DOHH2 (cell line): ENCODE measurements at regions not wholly inside any gene's neighbourhood (a gene's known extent, or its start where the extent isn't known, plus 50 kb on each side); places are given as distances from the start of the nearest gene placed in this dataset.

Experiments
- H3F3A ChIP-seq: fragments of 200-600 bp; sonication (generic), shearing (Covaris generic); 2 replicates; pipeline ENCODE4 v1.6.0; 2016; ENCODE audit warnings: antibody characterized with exemption, mild to moderate bottlenecking; ENCODE audit not compliant: control insufficient read depth, insufficient read depth
- H3K27ac ChIP-seq: fragments of 200-600 bp; sonication (generic); 2 replicates; pipeline ENCODE4 v1.5.1; 2014; ENCODE audit warnings: low read depth, mild to moderate bottlenecking, low read length, moderate library complexity
- H3K27me3 ChIP-seq: fragments of 200-600 bp; sonication (generic); 2 replicates; pipeline ENCODE4 v1.6.1; 2014; ENCODE audit warnings: mild to moderate bottlenecking, low read length, mixed read lengths; ENCODE audit not compliant: control insufficient read depth
- H3K36me3 ChIP-seq: fragments of 200-600 bp; sonication (generic); 2 replicates; pipeline ENCODE4 v1.6.1; 2014; ENCODE audit warnings: mild to moderate bottlenecking, low read length, moderate library complexity, mixed read lengths; ENCODE audit not compliant: control insufficient read depth
- H3K4me1 ChIP-seq: fragments of 200-600 bp; sonication (generic); 2 replicates; pipeline ENCODE4 v1.6.1; 2014; ENCODE audit warnings: mild to moderate bottlenecking, low read length, mixed read lengths; ENCODE audit not compliant: control insufficient read depth
- H3K4me2 ChIP-seq: fragments of 200-600 bp; sonication (generic); 2 replicates; pipeline ENCODE4 v1.6.0; 2014; ENCODE audit warnings: mild to moderate bottlenecking, low read length, moderate library complexity
- H3K4me3 ChIP-seq: fragments of 200-600 bp; sonication (generic); 2 replicates; pipeline ENCODE4 v1.5.1; 2014; ENCODE audit warnings: mild to moderate bottlenecking, low read length, mixed read lengths
- H3K79me2 ChIP-seq: fragments of 200-600 bp; sonication (generic); 2 replicates; pipeline ENCODE4 v1.6.1; 2014; ENCODE audit warnings: mild to moderate bottlenecking, low read length, mixed read lengths; ENCODE audit not compliant: control insufficient read depth
- H3K9me2 ChIP-seq: fragments of 200-600 bp; sonication (generic); replicated peaks from 2 replicates; pipeline ENCODE4 v1.6.1; 2014; ENCODE audit warnings: mild to moderate bottlenecking, low read length, mixed read lengths; ENCODE audit not compliant: control insufficient read depth
- H3K9me3 ChIP-seq: fragments of 200-600 bp; sonication (generic); 2 replicates; pipeline ENCODE4 v1.6.1; 2014; ENCODE audit warnings: antibody characterized with exemption, low read length, mixed read lengths; ENCODE audit not compliant: control insufficient read depth, insufficient read depth
- H4K20me1 ChIP-seq: fragments of 200-600 bp; sonication (generic); 2 replicates; pipeline ENCODE4 v1.6.0; 2014; ENCODE audit warnings: low read depth, mild to moderate bottlenecking, antibody characterized with exemption, low read length, moderate library complexity; ENCODE audit not compliant: control insufficient read depth, insufficient read depth
- CTCF ChIP-seq: fragments of 200-600 bp; sonication (generic); IDR thresholded peaks from one replicate; pipeline ENCODE4 v1.5.1; 2014; ENCODE audit warnings: antibody characterized with exemption, mild to moderate bottlenecking, low read depth, low read length; ENCODE audit not compliant: poor library complexity, severe bottlenecking
- EZH2phosphoT487 ChIP-seq: fragments of 200-600 bp; sonication (generic); IDR thresholded peaks from 2 replicates; pipeline ENCODE4 v1.6.1; 2017; ENCODE audit warnings: borderline replicate concordance, mild to moderate bottlenecking, antibody characterized with exemption, low read length, moderate library complexity, mixed read lengths

- no peak overlapping the region for H3K4me2 ChIP-seq
- H3K4me1 ChIP-seq: no peaks in the 10 kb centered on the region
- no peaks in the 10 kb centered on the region for H4K20me1 ChIP-seq
- no peak overlapping the region for H3K4me3 ChIP-seq
- TF ChIP-seq EZH2phosphoT487 (no peak), CTCF (no peak)
- no peaks in the 10 kb centered on the region for H3K9me3 ChIP-seq
- no peak overlapping the region for H3K27ac ChIP-seq
- no peaks in the 10 kb centered on the region for H3F3A ChIP-seq
- no peaks in the 10 kb centered on the region for H3K79me2 ChIP-seq
- H3K36me3 ChIP-seq: no peaks in the 10 kb centered on the region
- no peaks in the 10 kb centered on the region for H3K27me3 ChIP-seq
- no peaks in the 10 kb centered on the region for H3K9me2 ChIP-seq
Observed at GRCh38 chr14:56870336-56870735, 60.1 kb upstream of the OTX2 start.

- no peaks in the 10 kb centered on the region for H3K9me2 ChIP-seq
- H3K9me3 ChIP-seq: no peaks in the 10 kb centered on the region
- no peaks in the 10 kb centered on the region for H3K36me3 ChIP-seq
- no peaks in the 10 kb centered on the region for H4K20me1 ChIP-seq
- no peaks in the 10 kb centered on the region for H3F3A ChIP-seq
- H3K4me1 ChIP-seq: no peaks in the 10 kb centered on the region
- TF ChIP-seq CTCF: no peak
- no peak for TF ChIP-seq EZH2phosphoT487
- H3K4me3 ChIP-seq: no peak overlapping the region
- no peaks in the 10 kb centered on the region for H3K27me3 ChIP-seq
- H3K4me2 ChIP-seq: no peak overlapping the region
- H3K79me2 ChIP-seq: no peaks in the 10 kb centered on the region
- H3K27ac ChIP-seq: no peak overlapping the region
Observed at GRCh38 chr14:56868660-56869059, 58.4 kb upstream of the OTX2 start.

GRCh38 chr14:56862836-56863235 lies 52.6 kb upstream of the OTX2 start:
- H3K79me2 ChIP-seq: no peaks in the 10 kb centered on the region
- no peaks in the 10 kb centered on the region for H3K9me3 ChIP-seq
- no peaks in the 10 kb centered on the region for H3K4me1 ChIP-seq
- H4K20me1 ChIP-seq: no peaks in the 10 kb centered on the region
- no peak overlapping the region for H3K27ac ChIP-seq
- H3K4me2 ChIP-seq: no peak overlapping the region
- TF ChIP-seq CTCF (no peak), EZH2phosphoT487 (no peak)
- H3K9me2 ChIP-seq: no peaks in the 10 kb centered on the region
- H3K27me3 ChIP-seq: 0 out of 2 replicates have a peak, but pooled peaks cover under 1% of the 10 kb centered on the region
- H3K36me3 ChIP-seq: no peaks in the 10 kb centered on the region
- H3F3A ChIP-seq: no peaks in the 10 kb centered on the region
- no peak overlapping the region for H3K4me3 ChIP-seq

GRCh38 chr14:56860441-56860840 lies 50.2 kb upstream of the OTX2 start:
- peaks cover 8% of the 10 kb centered on the region; the same call in 1 of the 2 replicates for H3K27me3 ChIP-seq
- TF ChIP-seq EZH2phosphoT487 (no peak), CTCF (no peak)

More at GRCh38 chr14:56860441-56860840, 50.2 kb upstream of the OTX2 start:
- Histone ChIP-seq H3K79me2 (no peaks in the 10 kb centered on the region), H3K4me1 (no peaks in the 10 kb centered on the region), H3K4me2 (no peak overlapping the region), H3K9me2 (no peaks in the 10 kb centered on the region), H3K36me3 (no peaks in the 10 kb centered on the region), H4K20me1 (no peaks in the 10 kb centered on the region), H3F3A (no peaks in the 10 kb centered on the region), H3K9me3 (no peaks in the 10 kb centered on the region), H3K4me3 (no peak overlapping the region), H3K27ac (no peak overlapping the region)
